Fibroblast of lung (primary cell): ENCODE measurements at regions not wholly inside any gene's neighbourhood (a gene's known extent, or its start where the extent isn't known, plus 50 kb on each side); places are given as distances from the start of the nearest gene placed in this dataset.

Experiments used
- DNase-seq, 2 donors: peaks; one replicate each; pipeline versions ENCODE4 v3.0.0 to v3.0.0-alpha.2; 2010; ENCODE audit warnings: low read depth in 2 of 2
- H2AFZ ChIP-seq: 2 replicates; pipeline ENCODE4 v1.5.1; 2012; ENCODE audit warnings: low read length, control low read depth, inconsistent platforms
- H3K27ac ChIP-seq: 2 replicates; pipeline ENCODE4 v1.5.1; 2011; ENCODE audit warnings: low read length, control low read depth; ENCODE audit not compliant: insufficient read depth
- H3K27me3 ChIP-seq: 2 replicates; pipeline ENCODE4 v1.5.1; 2011; ENCODE audit warnings: mild to moderate bottlenecking, low read length; ENCODE audit not compliant: control insufficient read depth, insufficient read depth
- H3K36me3 ChIP-seq: 2 replicates; pipeline ENCODE4 v1.5.1; 2011; ENCODE audit warnings: low read length; ENCODE audit not compliant: control insufficient read depth, insufficient read depth
- H3K4me1 ChIP-seq: 2 replicates; pipeline ENCODE4 v1.5.1; 2011; ENCODE audit warnings: low read length; ENCODE audit not compliant: control insufficient read depth, insufficient read depth; ENCODE audit errors: extremely low read depth
- H3K4me2 ChIP-seq: 2 replicates; pipeline ENCODE4 v1.5.1; 2011; ENCODE audit warnings: low read length, control low read depth; ENCODE audit not compliant: insufficient read depth; ENCODE audit errors: extremely low read depth
- H3K4me3 ChIP-seq, 4 experiments: fragments of 200-600 bp in 1 of 4; sonication (generic) in 1 of 4; replicated peaks in 1 of 4; 2 replicates each; pipeline ENCODE4 v1.5.1; 2011 to 2016; ENCODE audit warnings: low read length in 4 of 4, low read depth in 3 of 4, mild to moderate bottlenecking in 3 of 4, control low read depth in 2 of 4, inconsistent platforms in 1 of 4, mixed read lengths in 1 of 4; ENCODE audit not compliant: insufficient read depth in 1 of 4; ENCODE audit errors: control extremely low read depth in 1 of 4
- H3K79me2 ChIP-seq: 2 replicates; pipeline ENCODE4 v1.5.1; 2012; ENCODE audit warnings: mild to moderate bottlenecking, low read length, inconsistent platforms; ENCODE audit not compliant: control insufficient read depth, insufficient read depth
- H3K9ac ChIP-seq: 2 replicates; pipeline ENCODE4 v1.5.1; 2011; ENCODE audit warnings: mild to moderate bottlenecking, low read length, control low read depth; ENCODE audit not compliant: insufficient read depth
- H3K9me3 ChIP-seq: 2 replicates; pipeline ENCODE4 v1.5.1; 2012; ENCODE audit warnings: low read depth, low read length; ENCODE audit not compliant: control insufficient read depth, insufficient read depth
- H4K20me1 ChIP-seq: 2 replicates; pipeline ENCODE4 v1.5.1; 2011; ENCODE audit warnings: low read length; ENCODE audit not compliant: control insufficient read depth, insufficient read depth; ENCODE audit errors: extremely low read depth
- CTCF ChIP-seq, 2 donors: IDR thresholded peaks in 1 of 2; conservative IDR thresholded peaks in 1 of 2; 1 replicate in 1 of 2; 2 replicates in 1 of 2; pipeline ENCODE4 v1.5.1; 2011 to 2012; ENCODE audit warnings: low read length in 2 of 2, control low read depth in 1 of 2, inconsistent platforms in 1 of 2, low read depth in 1 of 2, mild to moderate bottlenecking in 1 of 2
- EZH2 ChIP-seq: IDR thresholded peaks from 2 replicates; pipeline ENCODE4 v1.5.1; 2012; ENCODE audit warnings: low read length, control low read depth, mild to moderate bottlenecking; ENCODE audit errors: missing control alignments

DNA sequence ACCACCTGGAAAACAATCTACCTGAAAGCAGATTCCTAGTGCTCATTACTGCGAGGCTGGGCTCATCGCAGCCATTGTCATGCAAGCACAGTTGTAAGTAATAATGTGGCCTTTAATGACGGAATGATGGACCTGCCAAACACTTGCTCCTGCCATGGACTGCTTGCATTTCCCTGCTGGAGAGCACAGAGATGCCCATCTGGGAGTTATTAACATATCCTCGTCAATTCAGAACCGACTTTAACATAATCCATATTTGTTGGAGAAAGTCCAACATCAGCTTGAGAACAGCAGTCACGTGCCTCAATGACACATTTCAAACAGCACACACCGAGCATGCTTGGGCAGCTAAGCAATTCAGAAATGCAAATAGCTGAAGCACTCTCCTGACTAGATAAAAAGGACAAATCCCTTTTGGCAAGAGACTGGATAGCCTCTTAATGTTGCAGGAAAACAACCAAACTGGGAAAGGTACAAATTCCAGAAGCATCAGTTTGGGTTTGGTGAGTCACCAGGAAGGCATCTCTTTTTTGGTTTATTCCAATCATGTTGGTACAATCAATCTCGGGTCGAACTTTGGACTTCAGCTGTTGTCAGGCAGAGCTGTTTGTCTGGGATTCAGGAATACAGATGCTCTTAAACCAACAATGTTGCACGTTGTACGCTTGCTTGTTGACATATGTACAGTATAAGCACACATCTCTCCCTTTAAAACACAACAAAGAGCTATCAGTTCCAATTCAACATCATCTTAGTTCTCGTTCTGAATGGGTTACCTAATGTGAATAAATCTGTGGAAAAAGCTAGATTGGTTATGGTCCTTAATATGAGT is 395.8 kb downstream of the LNPK start:
- Histone ChIP-seq H3K4me2 (no peak overlapping the region), H3K9ac (no peak overlapping the region), H3K4me3 (no peak overlapping the region), H2AFZ (no peak overlapping the region), H3K27me3 (no peaks in the 10 kb centered on the region), H3K79me2 (no peaks in the 10 kb centered on the region), H3K9me3 (no peaks in the 10 kb centered on the region), H3K36me3 (no peaks in the 10 kb centered on the region), H3K4me1 (no peaks in the 10 kb centered on the region), H3K27ac (no peak overlapping the region), H4K20me1 (no peaks in the 10 kb centered on the region)
- DNase-seq, result peak in 1 of 2 donors; percentile 18
- no peak for TF ChIP-seq EZH2

DNA sequence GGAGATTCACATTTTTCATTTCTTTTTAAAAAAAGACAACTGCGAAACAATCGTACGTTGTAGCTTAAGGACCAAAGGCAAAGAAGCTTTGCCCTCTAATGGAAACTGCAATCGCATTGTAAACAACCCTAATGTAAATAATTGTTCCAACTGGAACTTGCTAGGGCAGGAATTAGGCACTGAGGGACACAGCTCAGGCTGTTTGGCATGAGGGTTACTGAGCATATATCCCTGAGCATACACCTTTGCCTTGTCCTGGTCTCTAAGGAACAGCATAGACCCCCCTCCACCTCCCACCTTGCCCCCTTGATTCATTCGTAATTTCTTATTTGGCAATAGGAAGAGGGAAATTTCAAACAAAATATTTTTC is 396.4 kb downstream of the LNPK start:
- Histone ChIP-seq H3K4me1 (no peaks in the 10 kb centered on the region), H3K4me3 (no peak overlapping the region), H4K20me1 (no peaks in the 10 kb centered on the region)

DNA sequence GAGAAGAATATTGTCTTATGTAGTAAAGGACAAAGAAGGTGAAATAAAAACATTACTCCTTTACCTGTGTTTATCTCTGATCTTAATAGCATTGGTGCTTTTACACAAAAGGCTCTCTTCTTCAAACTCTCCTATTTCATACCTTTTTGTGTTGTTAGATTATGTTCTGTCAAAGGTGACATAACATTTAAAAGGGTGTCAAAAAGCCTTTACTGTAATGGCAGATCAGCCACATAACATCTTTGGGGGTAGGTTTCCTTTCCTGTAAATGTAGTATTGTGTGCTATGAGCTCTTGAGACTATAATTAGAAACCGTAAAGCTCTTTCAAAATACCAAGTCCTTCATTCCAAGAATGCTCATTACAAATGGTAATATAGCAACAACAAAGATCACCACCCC is 400.1 kb downstream of the LNPK start:
- H3K27ac ChIP-seq, result no peak overlapping the region
- no peak overlapping the region for H3K9ac ChIP-seq
- no peaks in the 10 kb centered on the region for H3K4me1 ChIP-seq
- no peaks in the 10 kb centered on the region for H3K36me3 ChIP-seq
- no peaks in the 10 kb centered on the region for H4K20me1 ChIP-seq
- no peak for DNase-seq
- TF ChIP-seq CTCF (conservative IDR thresholded peaks at IDR 0.05 in 1 of 2, IDR thresholded peaks at IDR 0.05 in 1 of 2; ENCODE audit: low read depth in 1 of 2, low read length in 2 of 2) (no peak), EZH2 (no peak)
- H3K27me3 ChIP-seq, result no peaks in the 10 kb centered on the region
- H3K79me2 ChIP-seq, result no peaks in the 10 kb centered on the region
- no peak overlapping the region for H3K4me2 ChIP-seq
- no peaks in the 10 kb centered on the region for H3K9me3 ChIP-seq
- H2AFZ ChIP-seq, result no peak overlapping the region
- no peak overlapping the region for H3K4me3 ChIP-seq

More for the DNA sequence above, 396.4 kb downstream of the LNPK start:
- Histone ChIP-seq H3K9ac (no peak overlapping the region), H3K27ac (no peak overlapping the region), H3K79me2 (no peaks in the 10 kb centered on the region), H3K36me3 (no peaks in the 10 kb centered on the region), H2AFZ (no peak overlapping the region), H3K4me2 (no peak overlapping the region), H3K9me3 (no peaks in the 10 kb centered on the region), H3K27me3 (no peaks in the 10 kb centered on the region)
- no peak for TF ChIP-seq EZH2
- no peak for TF ChIP-seq CTCF (conservative IDR thresholded peaks at IDR 0.05 in 1 of 2, IDR thresholded peaks at IDR 0.05 in 1 of 2; ENCODE audit: low read depth in 1 of 2, low read length in 2 of 2)
- DNase-seq, result no peak
